Activated CD8-positive, alpha-beta T cell treated with anti-CD3 and anti-CD28 coated beads for 36 hours (primary cell): ENCODE measurements at regions not wholly inside any gene's neighbourhood (a gene's known extent, or its start where the extent isn't known, plus 50 kb on each side); places are given as distances from the start of the nearest gene placed in this dataset.

Source experiments
- ATAC-seq: fragments of 200-7000 bp; cut with Tn5 transposase; one replicate; pipeline ENCODE4 v1.10.0; 2021; ENCODE audit warnings: mild to moderate bottlenecking, moderate library complexity
- CTCF ChIA-PET: fragments of 350-600 bp; sonication (Branson Sonifier 250); formaldehyde crosslinking; loops from one replicate; lab custom pipeline; 2021; ENCODE audit warnings: antibody characterized with exemption; lab: Charles Lee
- POLR2A ChIA-PET: fragments of 350-600 bp; sonication (Branson Sonifier 250); formaldehyde crosslinking; loops from one replicate; lab custom pipeline; 2021; ENCODE audit warnings: antibody characterized with exemption; lab: Charles Lee
- DNase-seq: peaks from one replicate; pipeline ENCODE4 v3.0.0-alpha.2; 2020
- H3K27ac Mint-ChIP-seq: one replicate; pipeline ENCODE4 v1.8.0; 2021; ENCODE audit warnings: mild to moderate bottlenecking, mixed read lengths
- H3K27me3 Mint-ChIP-seq: one replicate; pipeline ENCODE4 v1.8.0; 2021; ENCODE audit warnings: mixed read lengths
- H3K36me3 Mint-ChIP-seq: one replicate; pipeline ENCODE4 v1.8.0; 2021; ENCODE audit warnings: low read depth, mixed read lengths
- H3K4me1 Mint-ChIP-seq: one replicate; pipeline ENCODE4 v1.8.0; 2021; ENCODE audit warnings: low read depth, mixed read lengths
- H3K4me3 Mint-ChIP-seq: one replicate; pipeline ENCODE4 v1.8.0; 2021; ENCODE audit warnings: mild to moderate bottlenecking, moderate library complexity, mixed read lengths
- H3K9me3 Mint-ChIP-seq: one replicate; pipeline ENCODE4 v1.8.0; 2021; ENCODE audit warnings: mixed read lengths
- CTCF ChIP-seq: fragments of 200-600 bp; IDR thresholded peaks from one replicate; pipeline ENCODE4 v1.8.0; 2022; ENCODE audit warnings: antibody characterized with exemption, mild to moderate bottlenecking
- intact Hi-C: fragments of 100-400 bp; cut with micrococcal nuclease; formaldehyde crosslinking; loops from one replicate; pipeline ENCODE4 v1.10.0; 2022

- intact Hi-C loops = no loop called here
- no peaks in the 10 kb centered on the region for H3K27me3 Mint-ChIP-seq
- no peak for DNase-seq
- ChIA-PET CTCF (no interaction called here), POLR2A (interaction anchor here (0.6 kb wide), 1 partner anchor 43 kb away, joined by 3 read pairs; no protein-coding TSS in a partner anchor)
- H3K9me3 Mint-ChIP-seq = peaks cover 10% of the 10 kb centered on the region
- no peak for ATAC-seq
- TF ChIP-seq CTCF = no peak
- no peaks in the 10 kb centered on the region for H3K4me1 Mint-ChIP-seq
- H3K27ac Mint-ChIP-seq = no peak overlapping the region
- no peak overlapping the region for H3K4me3 Mint-ChIP-seq
- H3K36me3 Mint-ChIP-seq = no peaks in the 10 kb centered on the region
Measured at GRCh38 chr9:108727580-108728111, 128.1 kb downstream of the ACTL7B start.

- ChIA-PET POLR2A (no interaction called here), CTCF (no interaction called here)
- Mint-ChIP-seq H3K9me3 (no peaks in the 10 kb centered on the region), H3K27me3 (no peaks in the 10 kb centered on the region), H3K4me3 (no peak overlapping the region), H3K27ac (no peak overlapping the region), H3K4me1 (no peaks in the 10 kb centered on the region), H3K36me3 (no peaks in the 10 kb centered on the region)
- intact Hi-C loops = no loop called here
- ATAC-seq (no peak), DNase-seq (no peak)
- TF ChIP-seq CTCF = no peak
Measured at GRCh38 chr9:108724652-108725051, 131.1 kb downstream of the ACTL7B start.

GRCh38 chr9:108724122-108724521 lies 131.7 kb downstream of the ACTL7B start:
- intact Hi-C loops = no loop called here
- DNase-seq (no peak), ATAC-seq (no peak)
- H3K9me3 Mint-ChIP-seq = no peaks in the 10 kb centered on the region
- ChIA-PET CTCF (no interaction called here), POLR2A (no interaction called here)
- H3K27me3 Mint-ChIP-seq = no peaks in the 10 kb centered on the region
- no peaks in the 10 kb centered on the region for H3K4me1 Mint-ChIP-seq
- no peak overlapping the region for H3K4me3 Mint-ChIP-seq
- no peak for TF ChIP-seq CTCF
- H3K27ac Mint-ChIP-seq = no peak overlapping the region
- H3K36me3 Mint-ChIP-seq = no peaks in the 10 kb centered on the region

- no peak overlapping the region for H3K4me3 Mint-ChIP-seq
Measured at GRCh38 chr9:108722396-108722795, 133.4 kb downstream of the ACTL7B start.

GRCh38 chr9:108720191-108720642 lies 135.6 kb downstream of the ACTL7B start:
- intact Hi-C loops = no loop called here
- ChIA-PET POLR2A (no interaction called here), CTCF (no interaction called here)
- Mint-ChIP-seq H3K27ac (no peak overlapping the region), H3K36me3 (no peaks in the 10 kb centered on the region), H3K27me3 (no peaks in the 10 kb centered on the region), H3K9me3 (peaks cover 4% of the 10 kb centered on the region), H3K4me1 (no peaks in the 10 kb centered on the region), H3K4me3 (no peak overlapping the region)
- no peak for TF ChIP-seq CTCF
- DNase-seq = no peak
- no peak for ATAC-seq

More at GRCh38 chr9:108722396-108722795, 133.4 kb downstream of the ACTL7B start:
- no peaks in the 10 kb centered on the region for H3K36me3 Mint-ChIP-seq
- DNase-seq (no peak), ATAC-seq (no peak)
- no peak for TF ChIP-seq CTCF
- H3K27me3 Mint-ChIP-seq = no peaks in the 10 kb centered on the region
- H3K4me1 Mint-ChIP-seq = no peaks in the 10 kb centered on the region
- ChIA-PET POLR2A (no interaction called here), CTCF (no interaction called here)
- no peak overlapping the region for H3K27ac Mint-ChIP-seq
- intact Hi-C loops = no loop called here
- no peaks in the 10 kb centered on the region for H3K9me3 Mint-ChIP-seq
